ENCODE measurements at regions not wholly inside any gene's neighbourhood (a gene's known extent, or its start where the extent isn't known, plus 50 kb on each side); places are given as distances from the start of the nearest gene placed in this dataset.

- WGBS, 2 donors, result 71 to 73% methylated on average over 2 of the region's 2 CpGs
- Histone ChIP-seq H3K9me3 (no peaks in the 10 kb centered on the region), H3K4me3 (no peak overlapping the region), H3K27me3 (no peaks in the 10 kb centered on the region), H3K36me3 (ENCODE audit: low read depth, missing control alignments) (no peaks in the 10 kb centered on the region), H3K27ac (no peak overlapping the region), H3K4me1 (no peaks in the 10 kb centered on the region)
- intact Hi-C loops (cut with DNase I; ENCODE audit: low total_unique reads), result no loop called here
- no peak for TF ChIP-seq POLR2A (IDR thresholded peaks at IDR 0.05)
- TF ChIP-seq, protein P1, sequence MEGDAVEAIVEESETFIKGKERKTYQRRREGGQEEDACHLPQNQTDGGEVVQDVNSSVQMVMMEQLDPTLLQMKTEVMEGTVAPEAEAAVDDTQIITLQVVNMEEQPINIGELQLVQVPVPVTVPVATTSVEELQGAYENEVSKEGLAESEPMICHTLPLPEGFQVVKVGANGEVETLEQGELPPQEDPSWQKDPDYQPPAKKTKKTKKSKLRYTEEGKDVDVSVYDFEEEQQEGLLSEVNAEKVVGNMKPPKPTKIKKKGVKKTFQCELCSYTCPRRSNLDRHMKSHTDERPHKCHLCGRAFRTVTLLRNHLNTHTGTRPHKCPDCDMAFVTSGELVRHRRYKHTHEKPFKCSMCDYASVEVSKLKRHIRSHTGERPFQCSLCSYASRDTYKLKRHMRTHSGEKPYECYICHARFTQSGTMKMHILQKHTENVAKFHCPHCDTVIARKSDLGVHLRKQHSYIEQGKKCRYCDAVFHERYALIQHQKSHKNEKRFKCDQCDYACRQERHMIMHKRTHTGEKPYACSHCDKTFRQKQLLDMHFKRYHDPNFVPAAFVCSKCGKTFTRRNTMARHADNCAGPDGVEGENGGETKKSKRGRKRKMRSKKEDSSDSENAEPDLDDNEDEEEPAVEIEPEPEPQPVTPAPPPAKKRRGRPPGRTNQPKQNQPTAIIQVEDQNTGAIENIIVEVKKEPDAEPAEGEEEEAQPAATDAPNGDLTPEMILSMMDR (IDR thresholded peaks at IDR 0.05), result no peak
- no peak for DNase-seq
Observed at GRCh38 chr2:182553483-182553882, 126.6 kb upstream of the PDE1A start.

DNA sequence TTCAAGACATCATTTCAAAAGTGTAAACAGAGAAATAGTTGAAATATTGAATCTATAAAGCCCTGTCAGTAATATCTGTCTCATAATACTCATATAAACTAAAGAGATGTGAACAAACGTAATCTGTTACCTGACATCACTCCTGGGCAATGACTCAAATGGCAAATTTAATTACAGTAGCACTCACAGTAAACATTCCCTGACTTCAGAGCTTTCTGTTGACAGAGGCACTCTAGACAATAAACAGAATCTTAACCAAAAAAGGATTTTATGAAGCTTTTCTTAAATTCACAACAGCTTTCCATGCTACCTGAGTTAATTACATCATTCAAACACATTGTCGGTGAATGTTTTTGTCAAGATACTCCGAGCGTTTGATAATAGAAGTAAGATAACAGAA lies 128.1 kb upstream of the PDE1A start:
- intact Hi-C loops (cut with DNase I; ENCODE audit: low total_unique reads), result no loop called here
- H3K27ac ChIP-seq, result no peak overlapping the region
- no peaks in the 10 kb centered on the region for H3K4me1 ChIP-seq
- no peak for TF ChIP-seq POLR2A (IDR thresholded peaks at IDR 0.05)
- TF ChIP-seq, protein P1 (IDR thresholded peaks at IDR 0.05), result no peak
- no peaks in the 10 kb centered on the region for H3K36me3 ChIP-seq (ENCODE audit: low read depth, missing control alignments)
- no peak for DNase-seq
- WGBS, 2 donors, result 85 to 87% methylated on average over 4 of the region's 4 CpGs
- H3K27me3 ChIP-seq, result no peaks in the 10 kb centered on the region
- no peaks in the 10 kb centered on the region for H3K9me3 ChIP-seq
- H3K4me3 ChIP-seq, result no peak overlapping the region

DNA sequence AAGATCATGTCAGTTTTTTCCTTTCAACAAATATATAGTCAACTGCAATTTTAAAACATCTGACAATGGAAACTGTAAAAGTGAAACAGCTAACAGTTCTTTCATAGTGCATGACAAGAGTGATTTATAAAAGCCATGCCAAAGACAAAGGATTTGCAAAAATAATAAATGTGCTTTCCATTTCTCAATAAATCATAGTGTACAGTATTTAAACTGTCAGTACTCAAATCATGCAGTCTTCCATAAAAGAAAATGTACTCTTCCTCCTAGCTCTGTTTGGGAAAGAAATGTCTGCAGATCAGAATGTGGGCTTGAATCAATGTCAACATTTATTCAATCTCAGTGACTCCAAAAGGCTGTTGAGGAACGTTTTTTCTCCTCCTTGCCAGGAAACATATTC lies 131.7 kb upstream of the PDE1A start:
- H3K27me3 ChIP-seq, result no peaks in the 10 kb centered on the region
- H3K27ac ChIP-seq, result no peak overlapping the region
- no peak for DNase-seq
- H3K9me3 ChIP-seq, result no peaks in the 10 kb centered on the region
- H3K4me3 ChIP-seq, result no peak overlapping the region
- H3K36me3 ChIP-seq (ENCODE audit: low read depth, missing control alignments), result no peaks in the 10 kb centered on the region
- intact Hi-C loops (cut with DNase I; ENCODE audit: low total_unique reads), result no loop called here
- TF ChIP-seq, protein P1 (IDR thresholded peaks at IDR 0.05), result no peak
- TF ChIP-seq POLR2A (IDR thresholded peaks at IDR 0.05), result no peak
- 14 to 30% methylated on average over 1 of the region's 1 CpG for WGBS, 2 donors
- H3K4me1 ChIP-seq, result no peaks in the 10 kb centered on the region

GRCh38 chr2:182559623-182560022 lies 132.8 kb upstream of the PDE1A start:
- H3K4me3 ChIP-seq, result no peak overlapping the region
- no peaks in the 10 kb centered on the region for H3K27me3 ChIP-seq
- no peaks in the 10 kb centered on the region for H3K9me3 ChIP-seq
- no peak for TF ChIP-seq POLR2A (IDR thresholded peaks at IDR 0.05)
- TF ChIP-seq, protein P1 (IDR thresholded peaks at IDR 0.05), result no peak
- no peaks in the 10 kb centered on the region for H3K4me1 ChIP-seq
- no peak for DNase-seq
- H3K36me3 ChIP-seq (ENCODE audit: low read depth, missing control alignments), result no peaks in the 10 kb centered on the region
- intact Hi-C loops (cut with DNase I; ENCODE audit: low total_unique reads), result no loop called here
- H3K27ac ChIP-seq, result no peak overlapping the region
- WGBS, 2 donors, result 70 to 83% methylated on average over 3 of the region's 3 CpGs

DNA sequence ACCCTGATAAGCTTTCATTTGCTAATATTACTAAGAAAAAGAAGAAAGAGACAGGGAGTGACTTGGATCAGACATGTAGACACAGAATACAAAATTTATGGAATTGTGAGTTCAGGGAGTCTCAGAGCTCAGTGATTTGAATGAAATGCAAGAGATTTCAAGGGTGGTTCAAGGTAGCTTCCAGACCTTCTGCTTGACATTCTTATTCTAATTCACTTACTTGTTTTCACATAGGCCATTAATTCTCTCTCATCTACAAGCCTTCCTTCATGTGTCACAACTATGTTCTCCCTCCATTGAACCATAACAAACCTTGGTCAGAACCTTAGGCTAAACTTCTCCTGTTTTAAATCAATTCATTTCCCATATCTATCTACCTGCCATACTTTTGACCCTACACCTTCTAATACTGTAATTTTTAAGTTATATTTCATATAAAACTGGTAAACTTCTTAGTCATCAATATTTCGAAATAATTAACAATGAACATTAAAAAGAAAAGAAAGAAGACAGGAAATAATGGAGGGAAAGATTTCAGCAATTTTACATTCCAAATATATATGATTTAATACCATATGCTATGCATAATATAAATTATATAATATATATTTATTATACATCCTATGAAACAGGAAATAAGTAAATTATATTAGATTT lies 139.2 kb upstream of the PDE1A start:
- Histone ChIP-seq H3K27ac (no peak overlapping the region), H3K9me3 (no peaks in the 10 kb centered on the region), H3K27me3 (no peaks in the 10 kb centered on the region), H3K4me3 (no peak overlapping the region), H3K36me3 (ENCODE audit: low read depth, missing control alignments) (no peaks in the 10 kb centered on the region), H3K4me1 (no peaks in the 10 kb centered on the region)
- TF ChIP-seq, protein P1 (IDR thresholded peaks at IDR 0.05), result no peak
- no peak for TF ChIP-seq POLR2A (IDR thresholded peaks at IDR 0.05)
- no peak for DNase-seq
- 86% methylated on average over 1 of the region's 1 CpG for WGBS, 2 donors
- intact Hi-C loops (cut with DNase I; ENCODE audit: low total_unique reads), result no loop called here
